DOHH2 (cell line): ENCODE measurements at regions not wholly inside any gene's neighbourhood (a gene's known extent, or its start where the extent isn't known, plus 50 kb on each side); places are given as distances from the start of the nearest gene placed in this dataset.

Source experiments
- EZH2phosphoT487 ChIP-seq: fragments of 200-600 bp; sonication (generic); IDR thresholded peaks from 2 replicates; pipeline ENCODE4 v1.6.1; 2017; ENCODE audit warnings: borderline replicate concordance, mild to moderate bottlenecking, antibody characterized with exemption, low read length, moderate library complexity, mixed read lengths
- TF ChIP-seq, protein P1 (sequence below): fragments of 200-600 bp; sonication (generic); IDR thresholded peaks from one replicate; pipeline ENCODE4 v1.5.1; 2014; ENCODE audit warnings: antibody characterized with exemption, mild to moderate bottlenecking, low read depth, low read length; ENCODE audit not compliant: poor library complexity, severe bottlenecking

GRCh38 chr7:25804154-25804553, 347.8 kb upstream of the NFE2L3 start:
- TF ChIP-seq, protein P1, sequence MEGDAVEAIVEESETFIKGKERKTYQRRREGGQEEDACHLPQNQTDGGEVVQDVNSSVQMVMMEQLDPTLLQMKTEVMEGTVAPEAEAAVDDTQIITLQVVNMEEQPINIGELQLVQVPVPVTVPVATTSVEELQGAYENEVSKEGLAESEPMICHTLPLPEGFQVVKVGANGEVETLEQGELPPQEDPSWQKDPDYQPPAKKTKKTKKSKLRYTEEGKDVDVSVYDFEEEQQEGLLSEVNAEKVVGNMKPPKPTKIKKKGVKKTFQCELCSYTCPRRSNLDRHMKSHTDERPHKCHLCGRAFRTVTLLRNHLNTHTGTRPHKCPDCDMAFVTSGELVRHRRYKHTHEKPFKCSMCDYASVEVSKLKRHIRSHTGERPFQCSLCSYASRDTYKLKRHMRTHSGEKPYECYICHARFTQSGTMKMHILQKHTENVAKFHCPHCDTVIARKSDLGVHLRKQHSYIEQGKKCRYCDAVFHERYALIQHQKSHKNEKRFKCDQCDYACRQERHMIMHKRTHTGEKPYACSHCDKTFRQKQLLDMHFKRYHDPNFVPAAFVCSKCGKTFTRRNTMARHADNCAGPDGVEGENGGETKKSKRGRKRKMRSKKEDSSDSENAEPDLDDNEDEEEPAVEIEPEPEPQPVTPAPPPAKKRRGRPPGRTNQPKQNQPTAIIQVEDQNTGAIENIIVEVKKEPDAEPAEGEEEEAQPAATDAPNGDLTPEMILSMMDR = no peak
- TF ChIP-seq EZH2phosphoT487 = no peak
